Stimulated activated naive CD4-positive, alpha-beta T cell treated with Interleukin-2 at 50 U/mL for 16 hours (primary cell): ENCODE measurements at regions not wholly inside any gene's neighbourhood (a gene's known extent, or its start where the extent isn't known, plus 50 kb on each side); places are given as distances from the start of the nearest gene placed in this dataset.
"Not testable (repeated sequence)": the region's sequence is repeated elsewhere in the genome, so short reads cannot be mapped to it uniquely, and the experiment has no call there.

Experiments
- DNase-seq: peaks from one replicate; lab custom pipeline; 2025; lab: John Stamatoyannopoulos, UW

GRCh38 chr14:30159374-30159773 is 231.7 kb upstream of the PRKD1 start:
- DNase-seq, result no peak

GRCh38 chr14:30160608-30161007 is 233.0 kb upstream of the PRKD1 start:
- no peak for DNase-seq

GRCh38 chr14:30162066-30162465 is 234.4 kb upstream of the PRKD1 start:
- no peak for DNase-seq

- no peak for DNase-seq
These were observed 237.6 kb upstream of the PRKD1 start for GRCh38 chr14:30165255-30165654.

GRCh38 chr14:30177781-30178180 is 250.1 kb upstream of the PRKD1 start:
- no peak for DNase-seq

GRCh38 chr14:30179381-30180130 is 251.9 kb upstream of the PRKD1 start:
- no peak for DNase-seq

GRCh38 chr14:30180219-30180618 is 252.6 kb upstream of the PRKD1 start:
- DNase-seq, result no peak

- no peak for DNase-seq
These were observed 258.2 kb upstream of the PRKD1 start for GRCh38 chr14:30185832-30186231.

- no peak for DNase-seq
These were observed 264.1 kb upstream of the PRKD1 start for GRCh38 chr14:30191639-30192279.

- no peak for DNase-seq
These were observed 265.5 kb upstream of the PRKD1 start for GRCh38 chr14:30193101-30193500.

- DNase-seq, result no peak
These were observed 266.3 kb upstream of the PRKD1 start for GRCh38 chr14:30193845-30194501.

- no peak for DNase-seq
These were observed 267.1 kb upstream of the PRKD1 start for GRCh38 chr14:30194741-30195148.

- no peak for DNase-seq
These were observed 268.3 kb upstream of the PRKD1 start for GRCh38 chr14:30195941-30196340.

GRCh38 chr14:30196861-30197260 is 269.2 kb upstream of the PRKD1 start:
- no peak for DNase-seq

GRCh38 chr14:30198720-30199119 is 271.1 kb upstream of the PRKD1 start:
- not testable (repeated sequence) for DNase-seq

GRCh38 chr14:30204431-30204980 is 276.9 kb upstream of the PRKD1 start:
- DNase-seq, result no peak

- DNase-seq, result no peak
These were observed 281.5 kb upstream of the PRKD1 start for GRCh38 chr14:30209136-30209535.

- DNase-seq, result no peak
These were observed 283.0 kb upstream of the PRKD1 start for GRCh38 chr14:30210630-30211029.

GRCh38 chr14:30211326-30211725 is 283.7 kb upstream of the PRKD1 start:
- DNase-seq, result no peak

- DNase-seq, result no peak
These were observed 286.4 kb upstream of the PRKD1 start for GRCh38 chr14:30214014-30214413.

- DNase-seq, result no peak
These were observed 286.9 kb upstream of the PRKD1 start for GRCh38 chr14:30214461-30215090.

GRCh38 chr14:30218907-30219306 is 291.3 kb upstream of the PRKD1 start:
- no peak for DNase-seq
